IMR-90 (cell line): ENCODE measurements at regions not wholly inside any gene's neighbourhood (a gene's known extent, or its start where the extent isn't known, plus 50 kb on each side); places are given as distances from the start of the nearest gene placed in this dataset.

Source experiments
- ATAC-seq: fragments of 200-7000 bp; cut with Tn5 transposase; 2 replicates; pipeline ENCODE4 v1.9.1; 2020; ENCODE audit warnings: low read depth, mild to moderate bottlenecking, moderate library complexity
- BruUV-seq: library from RNA; stranded (reverse); fragments of 400-500 nt; replicated peaks from 2 replicates; lab custom pipeline; 2021; lab: Mats Ljungman, UMichigan
- CTCF ChIA-PET: fragments of 300-600 bp; formaldehyde crosslinking; extraction: SDS; loops from one replicate; lab custom pipeline; 2021; ENCODE audit warnings: antibody characterized with exemption; lab: Yijun Ruan, JAX
- POLR2A ChIA-PET: fragments of 300-600 bp; sonication (Branson Sonifier 250); formaldehyde crosslinking; loops from one replicate; lab custom pipeline; 2022; ENCODE audit warnings: antibody characterized with exemption; ENCODE audit not compliant: unreplicated experiment; lab: Charles Lee
- DNase-seq: peaks from one replicate; pipeline ENCODE4 v3.0.0; 2013
- H2AFZ ChIP-seq: replicated peaks from 2 replicates; pipeline ENCODE3; 2013; ENCODE audit warnings: low read length, mild to moderate bottlenecking; ENCODE audit not compliant: poor library complexity
- H2AK5ac ChIP-seq: 2 replicates; pipeline ENCODE4 v1.6.1; 2013; ENCODE audit warnings: low read depth, low read length, inconsistent platforms
- H2AK9ac ChIP-seq: replicated peaks from 2 replicates; pipeline ENCODE3; 2013; ENCODE audit warnings: mild to moderate bottlenecking, low read depth, low read length, moderate library complexity; ENCODE audit not compliant: poor library complexity
- H2BK120ac ChIP-seq: 2 replicates; pipeline ENCODE4 v1.6.1; 2013; ENCODE audit warnings: low read depth, low read length, inconsistent platforms
- H2BK15ac ChIP-seq: 3 replicates; pipeline ENCODE4 v1.6.1; 2013; ENCODE audit warnings: low read depth, low read length, inconsistent platforms
- H2BK20ac ChIP-seq: 2 replicates; pipeline ENCODE4 v1.6.1; 2013; ENCODE audit warnings: low read depth, mild to moderate bottlenecking, inconsistent platforms, low read length, moderate library complexity
- H2BK5ac ChIP-seq: 2 replicates; pipeline ENCODE4 v1.6.1; 2013; ENCODE audit warnings: mild to moderate bottlenecking, low read depth, low read length, inconsistent platforms; ENCODE audit not compliant: poor library complexity, severe bottlenecking
- H3K14ac ChIP-seq: replicated peaks from 2 replicates; pipeline ENCODE4 v1.6.1; 2013; ENCODE audit warnings: low read depth, low read length, inconsistent platforms
- H3K18ac ChIP-seq: 2 replicates; pipeline ENCODE4 v1.6.1; 2013; ENCODE audit warnings: low read depth, low read length, control low read depth
- H3K23ac ChIP-seq: 2 replicates; pipeline ENCODE4 v1.6.1; 2013; ENCODE audit warnings: low read depth, low read length, inconsistent platforms
- H3K27ac ChIP-seq: 2 replicates; pipeline ENCODE4 v1.5.1; 2013; ENCODE audit warnings: mild to moderate bottlenecking, control low read depth, low read length; ENCODE audit not compliant: insufficient read depth
- H3K27me3 ChIP-seq: 2 replicates; pipeline ENCODE4 v1.6.1; 2013; ENCODE audit warnings: low read length; ENCODE audit not compliant: control insufficient read depth, insufficient read depth
- H3K36me3 ChIP-seq: 2 replicates; pipeline ENCODE4 v1.6.1; 2013; ENCODE audit warnings: low read length, mixed read lengths; ENCODE audit not compliant: control insufficient read depth, insufficient read depth
- H3K4ac ChIP-seq: 2 replicates; pipeline ENCODE4 v1.6.1; 2013; ENCODE audit warnings: low read depth, low read length, inconsistent platforms
- H3K4me1 ChIP-seq: 2 replicates; pipeline ENCODE4 v1.6.1; 2013; ENCODE audit warnings: low read length, mixed read lengths; ENCODE audit not compliant: control insufficient read depth, insufficient read depth
- H3K4me2 ChIP-seq: 2 replicates; pipeline ENCODE4 v1.6.1; 2013; ENCODE audit warnings: low read depth, mild to moderate bottlenecking, control low read depth, low read length, moderate library complexity
- H3K4me3 ChIP-seq: 2 replicates; pipeline ENCODE4 v1.5.1; 2013; ENCODE audit warnings: low read depth, mild to moderate bottlenecking, control low read depth, low read length, moderate library complexity; ENCODE audit not compliant: insufficient read depth
- H3K56ac ChIP-seq: 2 replicates; pipeline ENCODE4 v1.6.1; 2013; ENCODE audit warnings: low read length, inconsistent platforms; ENCODE audit not compliant: insufficient read depth; ENCODE audit errors: extremely low read depth
- H3K79me1 ChIP-seq, 2 experiments: 2 replicates each; pipeline ENCODE4 v1.6.1; 2013; ENCODE audit warnings: low read length in 2 of 2, inconsistent platforms in 1 of 2, low read depth in 1 of 2
- H3K9ac ChIP-seq: 2 replicates; pipeline ENCODE4 v1.6.1; 2013; ENCODE audit warnings: low read depth, low read length, control low read depth
- H3K9me1 ChIP-seq: 2 replicates; pipeline ENCODE4 v1.6.1; 2013; ENCODE audit warnings: low read length, inconsistent platforms; ENCODE audit not compliant: insufficient read depth
- H3K9me3 ChIP-seq: 2 replicates; pipeline ENCODE4 v1.6.1; 2013; ENCODE audit warnings: low read length; ENCODE audit not compliant: control insufficient read depth, insufficient read depth
- H4K20me1 ChIP-seq: 2 replicates; pipeline ENCODE4 v1.6.1; 2013; ENCODE audit warnings: low read length, inconsistent platforms; ENCODE audit not compliant: insufficient read depth
- H4K5ac ChIP-seq: 2 replicates; pipeline ENCODE4 v1.6.1; 2013; ENCODE audit warnings: mild to moderate bottlenecking, low read depth, low read length, control low read depth
- H4K8ac ChIP-seq, 2 experiments: 2 replicates each; pipeline ENCODE4 v1.6.1; 2013; ENCODE audit warnings: low read depth in 2 of 2, low read length in 2 of 2, control low read depth in 1 of 2, inconsistent platforms in 1 of 2
- H4K91ac ChIP-seq: 2 replicates; pipeline ENCODE4 v1.6.1; 2013; ENCODE audit warnings: low read depth, low read length, inconsistent platforms; ENCODE audit not compliant: insufficient read depth
- CTCF ChIP-seq: conservative IDR thresholded peaks from 2 replicates; pipeline ENCODE4 v1.5.1; 2012; ENCODE audit warnings: mild to moderate bottlenecking, low read depth, low read length, improper control_type of control experiment
- FOS ChIP-seq: fragments of 150-350 bp; IDR thresholded peaks from 2 replicates; pipeline ENCODE4 v1.6.1; 2016; ENCODE audit warnings: low read depth, low read length
- RAD21 ChIP-seq: IDR thresholded peaks from 2 replicates; pipeline ENCODE4 v1.6.1; 2012; ENCODE audit warnings: low read length, improper control_type of control experiment
- SMC3 ChIP-seq: fragments of 150-350 bp; IDR thresholded peaks from 2 replicates; pipeline ENCODE4 v1.6.1; 2016; ENCODE audit warnings: low read depth, mild to moderate bottlenecking, antibody characterized with exemption, low read length, moderate library complexity
- WGBS, 2 experiments: methylation state at CpG; one replicate each; pipeline versions ENCODE4 v1.1.5 to v1.1.7; 2013; ENCODE audit warnings: missing lambda C conversion rate in 2 of 2; ENCODE audit not compliant: insufficient read length in 1 of 2; ENCODE audit errors: extremely low coverage in 2 of 2; 5-methylcytosine and 5-hydroxymethylcytosine counted together
- dilution Hi-C: fragments of 300-500 bp; cut with HindIII; formaldehyde crosslinking; loops from one replicate; pipeline ENCODE4 v1.14.3; 2018; ENCODE audit warnings: low sequenced_read_pairs; ENCODE audit not compliant: unreplicated experiment
- in situ Hi-C: fragments of 300-500 bp; cut with MboI; formaldehyde crosslinking; loops from 3 replicates; pipeline ENCODE4 v1.14.3; 2019; ENCODE audit warnings: low sequenced_read_pairs, inconsistent platforms, mixed read lengths
- intact Hi-C: fragments of 100-400 bp; cut with micrococcal nuclease; formaldehyde crosslinking; loops from 2 replicates; pipeline ENCODE4 v1.10.0; 2022

DNA sequence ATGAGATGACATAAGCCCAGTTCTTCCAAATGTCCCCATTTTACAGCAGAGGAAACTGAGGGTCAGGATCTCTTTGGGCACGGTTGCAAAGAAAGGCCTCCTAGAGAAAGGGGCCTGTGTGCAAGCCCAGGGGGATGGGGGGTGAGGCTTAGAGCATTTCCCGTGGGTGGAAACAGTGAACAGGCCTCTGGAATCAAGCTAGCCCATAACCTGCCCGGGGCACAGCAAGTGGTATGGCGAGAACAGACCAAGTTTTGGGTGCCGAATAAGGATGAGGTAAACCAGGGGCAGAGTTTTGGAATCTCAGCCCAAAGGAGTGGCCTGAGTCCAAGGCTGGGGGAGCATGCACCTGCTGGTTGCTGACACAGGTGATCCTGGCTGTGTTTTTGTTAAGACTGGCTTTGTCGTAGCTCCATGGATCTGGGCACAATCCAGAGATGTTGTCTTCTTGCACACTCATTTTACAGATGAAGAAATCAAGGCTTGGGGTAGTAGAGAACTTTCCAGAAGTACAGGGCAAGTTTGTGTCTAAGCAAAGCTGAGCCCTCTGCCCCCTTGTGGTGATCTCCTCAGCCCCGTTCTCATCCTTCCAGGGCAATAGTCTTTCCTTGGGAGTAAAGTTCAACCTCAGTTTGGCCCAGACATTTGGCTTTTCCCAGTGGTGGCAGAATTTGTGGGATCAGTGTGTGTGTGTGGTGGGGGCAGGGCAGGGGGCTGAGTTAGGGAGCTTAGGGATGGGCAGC, 53.5 kb upstream of the MYEOV start:
- H3K9me1 ChIP-seq: no peaks in the 10 kb centered on the region; the same call in 1 of the 2 replicates
- ChIA-PET POLR2A (no interaction called here), CTCF (no interaction called here)
- TF ChIP-seq RAD21 (peak; percentile 45; the same call in 1 of the 2 replicates), CTCF (peak; percentile 40), FOS (no peak), SMC3 (peak; percentile 46; the same call in 1 of the 2 replicates)
- H2AFZ ChIP-seq: no peak overlapping the region
- H2BK5ac ChIP-seq: no peak overlapping the region
- H4K8ac ChIP-seq: no peak overlapping the region
- 100% methylated on average over 3 of the region's 7 CpGs; no CpG with 5 or more reads in 1 of the 2 experiments for WGBS, 2 experiments
- intact Hi-C loops: loop anchor here (1.0 kb wide), 1 partner anchor 139 kb away; no protein-coding TSS in a partner anchor
- in situ Hi-C loops: no loop called here
- DNase-seq (peak; percentile 14), ATAC-seq (no peak)
- no peak overlapping the region for H3K56ac ChIP-seq
- H4K5ac ChIP-seq: no peak overlapping the region
- H2BK15ac ChIP-seq: no peak overlapping the region
- dilution Hi-C loops: no loop called here
- no peak overlapping the region for H3K4me3 ChIP-seq
- H2AK5ac ChIP-seq: no peak overlapping the region
- H2BK120ac ChIP-seq: no peak overlapping the region
- H3K36me3 ChIP-seq: no peaks in the 10 kb centered on the region
- H3K9ac ChIP-seq: no peak overlapping the region
- H3K18ac ChIP-seq: no peak overlapping the region
- BruUV-seq: no TSS peak
- no peaks in the 10 kb centered on the region; the same call in 1 of the 2 replicates for H3K9me3 ChIP-seq
- no peaks in the 10 kb centered on the region for H4K20me1 ChIP-seq
- no peak overlapping the region for H3K4me2 ChIP-seq
- no peak overlapping the region for H3K4ac ChIP-seq
- H2BK20ac ChIP-seq: no peak overlapping the region
- no peak overlapping the region for H3K23ac ChIP-seq
- no peaks in the 10 kb centered on the region for H3K79me1 ChIP-seq
- peaks cover 9% of the 10 kb centered on the region for H3K27me3 ChIP-seq
- H3K27ac ChIP-seq: no peak overlapping the region
- no peaks in the 10 kb centered on the region for H3K4me1 ChIP-seq
- no peak overlapping the region for H2AK9ac ChIP-seq
- no peak overlapping the region for H3K14ac ChIP-seq
- H4K91ac ChIP-seq: no peak overlapping the region
